Smooth muscle cell of the brain vasculature (primary cell): ENCODE measurements at regions not wholly inside any gene's neighbourhood (a gene's known extent, or its start where the extent isn't known, plus 50 kb on each side); places are given as distances from the start of the nearest gene placed in this dataset.
A peak's percentile ranks its signal among the peaks of the same experiment; 100 is the strongest.

Source experiments
- DNase-seq: peaks from one replicate; pipeline ENCODE4 v3.0.0-alpha.2; 2012; ENCODE audit warnings: low read depth, low spot score

GRCh38 chr18:53754154-53754553 lies 470.3 kb downstream of the MBD2 start:
- no peak for DNase-seq

GRCh38 chr18:53753601-53754000 lies 470.9 kb downstream of the MBD2 start:
- no peak for DNase-seq

- DNase-seq = peak; percentile 24
Measured at GRCh38 chr18:53752781-53753367, 471.6 kb downstream of the MBD2 start.

GRCh38 chr18:53749766-53750165 lies 474.7 kb downstream of the MBD2 start:
- DNase-seq = no peak

GRCh38 chr18:53747663-53748160 lies 476.8 kb downstream of the MBD2 start:
- no peak for DNase-seq

- no peak for DNase-seq
Measured at GRCh38 chr18:53747210-53747609, 477.3 kb downstream of the MBD2 start.

- DNase-seq = no peak
Measured at GRCh38 chr18:53745986-53746385, 478.5 kb downstream of the MBD2 start.

- no peak for DNase-seq
Measured at GRCh38 chr18:53745224-53745967, 479.1 kb downstream of the MBD2 start.

- no peak for DNase-seq
Measured at GRCh38 chr18:53739700-53740099, 484.8 kb downstream of the MBD2 start.

GRCh38 chr18:53735526-53735925 lies 488.9 kb downstream of the MBD2 start:
- DNase-seq = no peak

GRCh38 chr18:53715243-53715853 lies 509.1 kb downstream of the MBD2 start:
- DNase-seq = no peak

- no peak for DNase-seq
Measured at GRCh38 chr18:53710080-53710479, 514.4 kb downstream of the MBD2 start.

- DNase-seq = no peak
Measured at GRCh38 chr18:53702480-53702879, 522.0 kb downstream of the MBD2 start.

- no peak for DNase-seq
Measured at GRCh38 chr18:53701697-53702096, 522.8 kb downstream of the MBD2 start.

- no peak for DNase-seq
Measured at GRCh38 chr18:53698907-53699306, 525.6 kb downstream of the MBD2 start.

- no peak for DNase-seq
Measured at GRCh38 chr18:53689886-53690285, 534.6 kb downstream of the MBD2 start.

GRCh38 chr18:53686965-53687364 lies 537.5 kb downstream of the MBD2 start:
- DNase-seq = no peak

GRCh38 chr18:53682796-53683195 lies 541.7 kb downstream of the MBD2 start:
- DNase-seq = no peak

- no peak for DNase-seq
Measured at GRCh38 chr18:53677480-53677879, 547.0 kb downstream of the MBD2 start.

- DNase-seq = no peak
Measured at GRCh38 chr18:53665701-53666100, 558.8 kb downstream of the MBD2 start.

- no peak for DNase-seq
Measured at GRCh38 chr18:53664575-53664974, 559.9 kb downstream of the MBD2 start.

GRCh38 chr18:53660306-53660705 lies 564.2 kb downstream of the MBD2 start:
- DNase-seq = no peak

GRCh38 chr18:53657257-53657656 lies 567.2 kb downstream of the MBD2 start:
- no peak for DNase-seq
